OCI-LY3 (cell line): ENCODE measurements at regions not wholly inside any gene's neighbourhood (a gene's known extent, or its start where the extent isn't known, plus 50 kb on each side); places are given as distances from the start of the nearest gene placed in this dataset.

Experiments
- H2AFZ ChIP-seq: fragments of 200-600, 300-600 bp; shearing (Covaris generic); 2 replicates; pipeline ENCODE4 v1.6.0; 2014; ENCODE audit warnings: antibody characterized with exemption, low read depth, low read length
- H3K27ac ChIP-seq: fragments of 200-600, 300-600 bp; sonication (generic); 2 replicates; pipeline ENCODE4 v1.5.1; 2014; ENCODE audit warnings: mild to moderate bottlenecking, low read length, moderate library complexity, mixed read lengths
- H3K27me3 ChIP-seq: fragments of 200-600, 300-600 bp; sonication (generic); 2 replicates; pipeline ENCODE4 v1.6.1; 2014; ENCODE audit warnings: low read depth, low read length, mixed read lengths
- H3K36me3 ChIP-seq: fragments of 200-600, 300-600 bp; sonication (generic); replicated peaks from 2 replicates; pipeline ENCODE3; 2014; ENCODE audit warnings: low read depth, low read length, mixed read lengths
- H3K4me1 ChIP-seq: fragments of 300-600, 200-600 bp; sonication (generic); 2 replicates; pipeline ENCODE4 v1.6.1; 2014; ENCODE audit warnings: low read length, mixed read lengths
- H3K4me2 ChIP-seq: fragments of 200-600, 300-600 bp; sonication (generic); 2 replicates; pipeline ENCODE4 v1.6.1; 2014; ENCODE audit warnings: low read length, mixed read lengths
- H3K4me3 ChIP-seq: fragments of 300-600, 200-600 bp; sonication (generic); 2 replicates; pipeline ENCODE4 v1.5.1; 2014; ENCODE audit warnings: antibody characterized with exemption, mild to moderate bottlenecking, low read length, moderate library complexity
- H3K79me2 ChIP-seq: fragments of 300-600, 200-600 bp; shearing (Covaris generic); 2 replicates; pipeline ENCODE4 v1.6.1; 2014; ENCODE audit warnings: mild to moderate bottlenecking, low read length, mixed read lengths
- H3K9ac ChIP-seq: fragments of 300-600, 200-600 bp; shearing (Covaris generic); 2 replicates; pipeline ENCODE4 v1.6.0; 2014; ENCODE audit warnings: mild to moderate bottlenecking, low read length, moderate library complexity
- H3K9me3 ChIP-seq: fragments of 200-600, 300-600 bp; shearing (Covaris generic); 2 replicates; pipeline ENCODE4 v1.6.1; 2014; ENCODE audit warnings: low read length, mixed read lengths; ENCODE audit not compliant: insufficient read depth
- H4K20me1 ChIP-seq: fragments of 200-600, 300-600 bp; sonication (generic); 2 replicates; pipeline ENCODE4 v1.6.1; 2016; ENCODE audit warnings: low read length, mixed read lengths; ENCODE audit not compliant: insufficient read depth
- EZH2phosphoT487 ChIP-seq: fragments of 200-600 bp; shearing (Covaris generic); IDR thresholded peaks from 2 replicates; pipeline ENCODE4 v1.6.1; 2018; ENCODE audit warnings: antibody characterized with exemption, mixed run types, low read depth
- TF ChIP-seq, protein P1 (sequence below): fragments of 200-600, 300-600 bp; sonication (generic); IDR thresholded peaks from 2 replicates; pipeline ENCODE4 v1.5.1; 2014; ENCODE audit warnings: antibody characterized with exemption, low read length, low read depth

DNA sequence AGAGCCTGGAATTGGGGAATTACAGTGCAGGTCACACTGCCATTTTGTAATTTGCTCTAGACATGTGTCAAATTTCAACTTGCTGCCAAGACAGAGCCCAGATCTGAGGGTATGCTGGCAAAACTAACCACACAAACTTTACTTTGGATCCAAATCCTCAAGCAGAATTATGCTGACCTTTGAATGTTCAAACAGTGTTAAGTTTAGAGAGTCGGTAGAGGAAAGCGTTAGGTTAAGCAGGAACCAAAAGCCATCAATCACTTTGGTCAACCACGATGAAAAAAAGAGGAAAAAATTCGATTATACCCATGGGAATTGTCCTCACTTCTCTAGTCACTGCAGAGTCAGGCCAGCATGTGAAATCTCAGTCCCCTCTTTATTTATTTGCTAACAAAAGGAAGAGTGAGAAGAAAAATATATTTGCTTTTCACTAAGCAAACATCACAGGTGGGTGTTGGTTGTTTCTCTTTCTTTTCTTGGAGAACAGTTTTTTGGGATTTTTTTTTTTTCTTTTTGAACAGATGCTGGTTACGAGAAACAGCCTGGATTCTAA lies 105.1 kb upstream of the ADGRF1 start:
- Histone ChIP-seq H3K27ac (no peak overlapping the region), H2AFZ (no peak overlapping the region), H3K79me2 (no peaks in the 10 kb centered on the region), H3K9me3 (no peaks in the 10 kb centered on the region), H4K20me1 (no peaks in the 10 kb centered on the region), H3K9ac (no peak overlapping the region), H3K4me2 (no peak overlapping the region), H3K27me3 (no peaks in the 10 kb centered on the region), H3K4me1 (peaks cover 6% of the 10 kb centered on the region; the same call in 1 of the 2 replicates), H3K36me3 (no peaks in the 10 kb centered on the region), H3K4me3 (no peak overlapping the region)
- TF ChIP-seq, protein P1, sequence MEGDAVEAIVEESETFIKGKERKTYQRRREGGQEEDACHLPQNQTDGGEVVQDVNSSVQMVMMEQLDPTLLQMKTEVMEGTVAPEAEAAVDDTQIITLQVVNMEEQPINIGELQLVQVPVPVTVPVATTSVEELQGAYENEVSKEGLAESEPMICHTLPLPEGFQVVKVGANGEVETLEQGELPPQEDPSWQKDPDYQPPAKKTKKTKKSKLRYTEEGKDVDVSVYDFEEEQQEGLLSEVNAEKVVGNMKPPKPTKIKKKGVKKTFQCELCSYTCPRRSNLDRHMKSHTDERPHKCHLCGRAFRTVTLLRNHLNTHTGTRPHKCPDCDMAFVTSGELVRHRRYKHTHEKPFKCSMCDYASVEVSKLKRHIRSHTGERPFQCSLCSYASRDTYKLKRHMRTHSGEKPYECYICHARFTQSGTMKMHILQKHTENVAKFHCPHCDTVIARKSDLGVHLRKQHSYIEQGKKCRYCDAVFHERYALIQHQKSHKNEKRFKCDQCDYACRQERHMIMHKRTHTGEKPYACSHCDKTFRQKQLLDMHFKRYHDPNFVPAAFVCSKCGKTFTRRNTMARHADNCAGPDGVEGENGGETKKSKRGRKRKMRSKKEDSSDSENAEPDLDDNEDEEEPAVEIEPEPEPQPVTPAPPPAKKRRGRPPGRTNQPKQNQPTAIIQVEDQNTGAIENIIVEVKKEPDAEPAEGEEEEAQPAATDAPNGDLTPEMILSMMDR = no peak
- TF ChIP-seq EZH2phosphoT487 = no peak

DNA sequence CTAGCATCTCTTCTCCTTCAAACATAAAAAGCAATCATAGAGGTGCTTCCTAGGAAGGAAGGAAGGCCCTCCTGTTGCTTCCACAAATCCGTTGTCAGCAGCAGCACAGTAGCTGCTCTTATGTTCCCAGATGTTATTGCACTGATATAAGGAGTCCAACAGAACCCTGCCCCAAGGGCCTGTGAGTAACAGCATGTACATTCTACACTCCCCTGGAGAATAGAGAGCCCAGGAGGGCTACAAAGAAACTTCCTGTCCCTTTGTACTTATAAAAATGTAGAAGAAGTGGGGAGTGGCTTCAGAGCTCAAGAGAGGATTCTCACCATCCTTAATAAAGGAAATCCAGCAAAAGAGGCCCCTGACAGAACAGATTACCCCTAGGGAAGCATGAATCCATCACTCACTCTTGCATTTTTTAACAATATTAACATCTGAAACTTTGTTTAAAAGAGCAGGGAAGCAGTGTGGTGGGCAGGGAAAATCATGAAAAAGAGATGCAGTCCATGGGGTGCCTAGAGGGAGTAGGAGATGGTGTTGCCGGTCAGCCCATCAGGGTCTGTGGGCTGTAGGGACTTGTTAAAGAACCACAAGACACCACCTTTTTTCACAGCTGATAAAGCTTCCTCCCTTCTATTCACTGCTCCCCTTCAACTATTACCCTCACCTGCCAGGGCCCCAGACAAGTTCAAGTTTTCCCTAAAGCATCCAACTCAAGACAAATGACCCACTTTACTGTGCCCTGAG lies 104.5 kb upstream of the ADGRF1 start:
- Histone ChIP-seq H3K27ac (no peak overlapping the region), H3K36me3 (no peaks in the 10 kb centered on the region), H3K9ac (no peak overlapping the region), H4K20me1 (no peaks in the 10 kb centered on the region), H3K79me2 (no peaks in the 10 kb centered on the region), H2AFZ (no peak overlapping the region), H3K27me3 (no peaks in the 10 kb centered on the region), H3K4me3 (no peak overlapping the region), H3K4me1 (peaks cover 6% of the 10 kb centered on the region; the same call in 1 of the 2 replicates), H3K4me2 (no peak overlapping the region), H3K9me3 (no peaks in the 10 kb centered on the region)
- no peak for TF ChIP-seq EZH2phosphoT487
- TF ChIP-seq, protein P1 = no peak

DNA sequence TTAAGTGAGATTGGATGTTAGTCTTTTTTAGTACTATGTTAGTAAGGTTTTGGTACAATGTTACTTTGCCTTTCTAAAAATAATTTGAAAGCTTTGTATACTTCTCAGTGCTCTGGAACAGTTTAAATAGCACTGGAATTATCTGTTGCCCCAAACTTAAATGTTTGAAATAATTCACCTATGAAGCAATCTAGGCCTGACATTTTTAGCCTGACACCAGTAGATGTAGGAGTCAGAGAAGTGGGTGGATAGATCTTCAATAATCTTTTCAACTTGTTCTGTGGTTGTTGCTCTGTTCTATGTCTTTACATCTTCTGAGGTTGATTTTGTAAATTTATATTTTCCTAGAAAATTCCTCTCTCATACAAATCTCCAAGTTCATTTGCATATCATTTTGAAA lies 103.1 kb upstream of the ADGRF1 start:
- Histone ChIP-seq H3K9ac (no peak overlapping the region), H2AFZ (no peak overlapping the region), H3K27ac (no peak overlapping the region), H3K27me3 (no peaks in the 10 kb centered on the region), H3K36me3 (no peaks in the 10 kb centered on the region), H3K4me3 (no peak overlapping the region), H3K4me2 (no peak overlapping the region), H3K4me1 (peaks cover 6% of the 10 kb centered on the region; the same call in 1 of the 2 replicates), H3K79me2 (no peaks in the 10 kb centered on the region), H3K9me3 (no peaks in the 10 kb centered on the region), H4K20me1 (no peaks in the 10 kb centered on the region)
- TF ChIP-seq EZH2phosphoT487 = no peak
- TF ChIP-seq, protein P1 = no peak

DNA sequence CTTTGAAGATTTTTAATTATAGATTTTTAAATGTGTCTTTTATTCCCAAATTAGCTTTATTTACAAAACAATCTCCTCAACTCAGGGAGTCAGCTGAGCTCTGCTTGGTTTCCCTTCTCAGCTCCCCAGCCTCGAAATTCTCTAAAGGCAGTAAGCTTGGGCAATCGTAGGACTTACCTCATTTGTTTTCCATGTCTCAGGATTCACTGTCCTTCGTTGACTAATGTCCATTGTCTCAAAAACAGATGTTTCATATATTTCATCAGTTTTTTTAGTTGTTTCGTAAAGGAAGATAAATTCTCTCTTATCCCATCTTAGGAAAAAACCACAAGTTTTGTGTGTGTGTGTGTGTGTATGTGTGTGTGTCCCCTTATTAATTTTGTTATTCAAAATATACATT lies 102.2 kb upstream of the ADGRF1 start:
- Histone ChIP-seq H3K27ac (no peak overlapping the region), H3K4me2 (no peak overlapping the region), H3K36me3 (no peaks in the 10 kb centered on the region), H3K9me3 (no peaks in the 10 kb centered on the region), H3K9ac (no peak overlapping the region), H3K4me1 (no peaks in the 10 kb centered on the region), H3K27me3 (no peaks in the 10 kb centered on the region), H4K20me1 (no peaks in the 10 kb centered on the region), H3K79me2 (no peaks in the 10 kb centered on the region), H2AFZ (no peak overlapping the region), H3K4me3 (no peak overlapping the region)
- TF ChIP-seq EZH2phosphoT487 = no peak
- TF ChIP-seq, protein P1 = no peak
